Mammary epithelial cell (primary cell): ENCODE measurements at regions not wholly inside any gene's neighbourhood (a gene's known extent, or its start where the extent isn't known, plus 50 kb on each side); places are given as distances from the start of the nearest gene placed in this dataset.
"Not testable (repeated sequence)": the region's sequence is repeated elsewhere in the genome, so short reads cannot be mapped to it uniquely, and the experiment has no call there.

Experiments
- EZH2 ChIP-seq: IDR thresholded peaks from 2 replicates; pipeline ENCODE4 v1.6.1; 2012; ENCODE audit warnings: low read length, inconsistent platforms, borderline replicate concordance
- TF ChIP-seq, protein P1 (sequence below), 2 donors: IDR thresholded peaks in 1 of 2; conservative IDR thresholded peaks in 1 of 2; 2 replicates each; pipeline ENCODE4 v1.5.1; 2011 to 2012; ENCODE audit warnings: inconsistent platforms in 2 of 2, low read length in 2 of 2, mild to moderate bottlenecking in 2 of 2, control low read depth in 1 of 2, low read depth in 1 of 2; ENCODE audit not compliant: insufficient read depth in 1 of 2; ENCODE audit errors: extremely low read depth in 1 of 2

DNA sequence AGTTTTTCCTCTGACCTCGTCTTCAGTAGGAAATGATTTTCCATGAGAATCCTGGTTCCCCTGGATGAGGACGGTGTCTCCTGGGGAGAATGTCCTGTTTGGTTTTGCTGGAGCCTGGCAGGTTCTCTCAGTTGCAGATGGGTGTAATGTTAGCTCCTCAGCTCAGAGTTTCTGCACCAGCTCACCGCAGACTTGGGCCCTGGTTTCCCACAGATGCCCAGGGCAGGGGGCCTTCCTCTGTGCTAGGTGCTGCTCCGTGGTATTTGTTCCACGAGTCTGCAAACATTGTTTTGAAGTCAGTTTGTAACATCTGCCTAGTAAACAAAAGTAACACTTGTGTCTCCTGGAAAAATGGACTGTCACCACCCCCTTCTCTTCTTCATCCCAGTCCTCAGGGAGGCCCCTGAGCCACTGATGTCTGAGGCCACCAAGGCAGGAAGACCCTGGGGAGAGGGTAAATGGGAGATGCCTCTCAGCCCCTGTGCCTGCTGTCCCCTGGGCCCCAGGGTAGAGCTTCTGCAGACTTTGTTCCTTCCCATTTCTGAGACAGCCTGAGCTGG lies 67.3 kb upstream of the ANTXRL start:
- TF ChIP-seq, protein P1, sequence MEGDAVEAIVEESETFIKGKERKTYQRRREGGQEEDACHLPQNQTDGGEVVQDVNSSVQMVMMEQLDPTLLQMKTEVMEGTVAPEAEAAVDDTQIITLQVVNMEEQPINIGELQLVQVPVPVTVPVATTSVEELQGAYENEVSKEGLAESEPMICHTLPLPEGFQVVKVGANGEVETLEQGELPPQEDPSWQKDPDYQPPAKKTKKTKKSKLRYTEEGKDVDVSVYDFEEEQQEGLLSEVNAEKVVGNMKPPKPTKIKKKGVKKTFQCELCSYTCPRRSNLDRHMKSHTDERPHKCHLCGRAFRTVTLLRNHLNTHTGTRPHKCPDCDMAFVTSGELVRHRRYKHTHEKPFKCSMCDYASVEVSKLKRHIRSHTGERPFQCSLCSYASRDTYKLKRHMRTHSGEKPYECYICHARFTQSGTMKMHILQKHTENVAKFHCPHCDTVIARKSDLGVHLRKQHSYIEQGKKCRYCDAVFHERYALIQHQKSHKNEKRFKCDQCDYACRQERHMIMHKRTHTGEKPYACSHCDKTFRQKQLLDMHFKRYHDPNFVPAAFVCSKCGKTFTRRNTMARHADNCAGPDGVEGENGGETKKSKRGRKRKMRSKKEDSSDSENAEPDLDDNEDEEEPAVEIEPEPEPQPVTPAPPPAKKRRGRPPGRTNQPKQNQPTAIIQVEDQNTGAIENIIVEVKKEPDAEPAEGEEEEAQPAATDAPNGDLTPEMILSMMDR (conservative IDR thresholded peaks at IDR 0.05 in 1 of 2, IDR thresholded peaks at IDR 0.05 in 1 of 2; ENCODE audit: extremely low read depth in 1 of 2, insufficient read depth in 1 of 2, low read depth in 1 of 2, low read length in 2 of 2) = not testable (repeated sequence)
- not testable (repeated sequence) for TF ChIP-seq EZH2
